ENCODE measurements at regions not wholly inside any gene's neighbourhood (a gene's known extent, or its start where the extent isn't known, plus 50 kb on each side); places are given as distances from the start of the nearest gene placed in this dataset.
A peak's percentile ranks its signal among the peaks of the same experiment; 100 is the strongest.

DNA sequence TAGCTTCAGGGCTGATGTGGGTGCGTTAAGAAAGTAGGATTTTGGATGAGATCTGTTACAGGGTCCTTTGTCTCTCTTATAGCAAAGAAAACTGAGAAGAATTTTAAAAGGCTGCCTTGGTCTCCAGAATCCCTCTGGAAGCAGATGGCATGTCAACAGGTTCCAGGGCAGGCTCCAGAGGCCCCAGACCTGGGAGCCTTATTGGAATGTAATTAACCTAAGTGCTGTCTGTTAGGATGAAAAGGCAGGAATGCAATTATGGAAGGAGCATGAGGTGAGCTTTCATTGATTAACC, 97.2 kb upstream of the PKDCC start:
- Histone ChIP-seq H2AK5ac (ENCODE audit: low read length) (no peak overlapping the region), H3K79me1 (ENCODE audit: low read length) (peaks cover 40% of the 10 kb centered on the region), H3K23ac (ENCODE audit: low read length) (no peak overlapping the region), H3K14ac (ENCODE audit: low read length) (no peak overlapping the region), H4K12ac (ENCODE audit: low read depth, low read length) (no peak overlapping the region), H3K36me3 (ENCODE audit: control insufficient read depth in 1 of 2, insufficient read depth in 2 of 2, low read length in 2 of 2) (no peaks in the 10 kb centered on the region), H2BK120ac (ENCODE audit: insufficient read depth, low read length, poor library complexity) (no peak overlapping the region), H2BK5ac (ENCODE audit: low read depth, low read length, poor library complexity) (no peak overlapping the region), H3K27me3 (ENCODE audit: insufficient read depth, low read length) (no peaks in the 10 kb centered on the region), H3K4me1 (ENCODE audit: control insufficient read depth in 1 of 2, insufficient read depth in 2 of 2, low read length in 2 of 2) (peaks cover 26 to 47% of the 10 kb centered on the region in 2 experiments), H4K8ac (ENCODE audit: low read depth, low read length) (no peak overlapping the region), H3K4me3 (ENCODE audit: low read depth, low read length) (no peak overlapping the region), H3K9me3 (ENCODE audit: insufficient read depth, low read depth, low read length) (no peaks in the 10 kb centered on the region), H3K4me2 (ENCODE audit: low read length) (no peak overlapping the region), H4K91ac (ENCODE audit: low read depth, low read length) (no peak overlapping the region), H2AFZ (ENCODE audit: insufficient read depth, low read length, poor library complexity) (no peak overlapping the region), H3K27ac (ENCODE audit: low read depth, low read length) (peak overlapping the region; percentile 81), H3K79me2 (ENCODE audit: control insufficient read depth, insufficient read depth, low read length, poor library complexity) (peaks cover 6% of the 10 kb centered on the region), H3K4ac (ENCODE audit: low read depth, low read length) (no peak overlapping the region), H3K9ac (ENCODE audit: low read length) (no peak overlapping the region), H3K18ac (ENCODE audit: low read length) (no peak overlapping the region), H2BK12ac (ENCODE audit: low read length) (no peak overlapping the region)
- no peak for DNase-seq
- WGBS (ENCODE audit: extremely low coverage, insufficient coverage, insufficient read length) = no CpG with 5 or more reads among the region's 1 CpG

- no peak overlapping the region for H4K12ac ChIP-seq (ENCODE audit: low read depth, low read length)
- H2BK5ac ChIP-seq (ENCODE audit: low read depth, low read length, poor library complexity) = no peak overlapping the region
- H3K4me3 ChIP-seq (ENCODE audit: low read depth, low read length) = no peak overlapping the region
- peak overlapping the region; percentile 41 for H4K91ac ChIP-seq (ENCODE audit: low read depth, low read length)
- no peak overlapping the region for H3K9ac ChIP-seq (ENCODE audit: low read length)
- H3K4me1 ChIP-seq (ENCODE audit: control insufficient read depth in 1 of 2, insufficient read depth in 2 of 2, low read length in 2 of 2) = peaks cover 10 to 24% of the 10 kb centered on the region in 2 experiments
- H2AFZ ChIP-seq (ENCODE audit: insufficient read depth, low read length, poor library complexity) = no peak overlapping the region
- no peak for DNase-seq
- H3K9me3 ChIP-seq (ENCODE audit: insufficient read depth, low read depth, low read length) = no peaks in the 10 kb centered on the region
- no peak overlapping the region for H3K4ac ChIP-seq (ENCODE audit: low read depth, low read length)
- no CpG with 5 or more reads among the region's 16 CpGs for WGBS (ENCODE audit: extremely low coverage, insufficient coverage, insufficient read length)
- H3K27me3 ChIP-seq (ENCODE audit: insufficient read depth, low read length) = no peaks in the 10 kb centered on the region
- H4K8ac ChIP-seq (ENCODE audit: low read depth, low read length) = no peak overlapping the region
- H3K23ac ChIP-seq (ENCODE audit: low read length) = no peak overlapping the region
- peak overlapping the region; percentile 2 for H3K14ac ChIP-seq (ENCODE audit: low read length)
- peaks cover 1% of the 10 kb centered on the region for H3K79me2 ChIP-seq (ENCODE audit: control insufficient read depth, insufficient read depth, low read length, poor library complexity)
- H2BK120ac ChIP-seq (ENCODE audit: insufficient read depth, low read length, poor library complexity) = peak overlapping the region; percentile 70
- no peaks in the 10 kb centered on the region for H3K36me3 ChIP-seq (ENCODE audit: control insufficient read depth in 1 of 2, insufficient read depth in 2 of 2, low read length in 2 of 2)
- peak overlapping the region; percentile 43 for H2AK5ac ChIP-seq (ENCODE audit: low read length)
- H3K79me1 ChIP-seq (ENCODE audit: low read length) = peaks cover 17% of the 10 kb centered on the region
- H2BK12ac ChIP-seq (ENCODE audit: low read length) = peak overlapping the region; percentile 78
- H3K4me2 ChIP-seq (ENCODE audit: low read length) = no peak overlapping the region
- no peak overlapping the region for H3K18ac ChIP-seq (ENCODE audit: low read length)
- no peak overlapping the region for H3K27ac ChIP-seq (ENCODE audit: low read depth, low read length)
Observed at GRCh38 chr2:41954304-41955291, 93.2 kb upstream of the PKDCC start.

DNA sequence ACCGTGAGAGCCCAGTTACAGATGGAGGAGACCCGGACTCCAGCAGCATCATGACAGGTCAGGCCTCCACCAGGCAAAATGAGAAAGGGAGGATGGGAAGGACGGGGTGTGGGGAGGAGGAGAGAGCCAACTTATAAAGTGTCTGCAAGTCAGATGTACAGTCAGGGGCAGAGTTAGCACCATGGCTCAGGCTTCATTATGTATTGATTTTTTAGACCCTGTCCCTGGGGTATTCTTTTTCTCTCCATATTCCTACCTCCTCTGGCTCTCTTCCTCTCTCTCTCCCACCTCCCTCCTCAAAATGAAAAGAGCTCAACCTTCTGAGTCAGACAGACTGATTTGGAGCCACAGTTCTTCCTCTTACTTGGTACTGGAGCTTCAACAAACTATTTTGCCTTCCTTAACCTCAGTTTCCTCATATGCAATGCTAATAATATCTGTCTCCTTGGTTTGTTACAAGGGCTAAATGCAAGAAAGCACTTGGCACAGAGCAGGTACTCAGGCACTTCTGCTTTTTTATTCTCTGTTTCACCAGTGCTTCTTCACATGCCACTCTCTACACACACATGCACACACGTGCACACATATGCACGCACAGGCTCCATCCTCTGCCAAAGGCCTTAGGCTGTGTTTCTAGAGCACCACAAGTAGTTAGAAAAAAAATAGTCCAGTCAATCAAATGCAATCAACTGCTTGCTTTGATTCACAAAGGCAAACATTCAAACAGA, 92.3 kb upstream of the PKDCC start:
- no peak overlapping the region for H2BK5ac ChIP-seq (ENCODE audit: low read depth, low read length, poor library complexity)
- H3K23ac ChIP-seq (ENCODE audit: low read length) = no peak overlapping the region
- no peak overlapping the region for H3K9ac ChIP-seq (ENCODE audit: low read length)
- H3K36me3 ChIP-seq (ENCODE audit: control insufficient read depth in 1 of 2, insufficient read depth in 2 of 2, low read length in 2 of 2) = no peaks in the 10 kb centered on the region
- no peak overlapping the region for H3K4me2 ChIP-seq (ENCODE audit: low read length)
- H4K91ac ChIP-seq (ENCODE audit: low read depth, low read length) = no peak overlapping the region
- no peak for DNase-seq
- no peak overlapping the region for H3K4ac ChIP-seq (ENCODE audit: low read depth, low read length)
- H3K14ac ChIP-seq (ENCODE audit: low read length) = peak overlapping the region; percentile 2
- no peak overlapping the region for H3K18ac ChIP-seq (ENCODE audit: low read length)
- H2AK5ac ChIP-seq (ENCODE audit: low read length) = no peak overlapping the region
- no peak overlapping the region for H3K4me3 ChIP-seq (ENCODE audit: low read depth, low read length)
- no CpG with 5 or more reads among the region's 5 CpGs for WGBS (ENCODE audit: extremely low coverage, insufficient coverage, insufficient read length)
- no peak overlapping the region for H2AFZ ChIP-seq (ENCODE audit: insufficient read depth, low read length, poor library complexity)
- H3K79me2 ChIP-seq (ENCODE audit: control insufficient read depth, insufficient read depth, low read length, poor library complexity) = no peaks in the 10 kb centered on the region
- no peak overlapping the region for H3K27ac ChIP-seq (ENCODE audit: low read depth, low read length)
- no peaks in the 10 kb centered on the region for H3K27me3 ChIP-seq (ENCODE audit: insufficient read depth, low read length)
- H3K79me1 ChIP-seq (ENCODE audit: low read length) = peaks cover 16% of the 10 kb centered on the region
- peaks cover 7 to 20% of the 10 kb centered on the region in 2 experiments for H3K4me1 ChIP-seq (ENCODE audit: control insufficient read depth in 1 of 2, insufficient read depth in 2 of 2, low read length in 2 of 2)
- no peak overlapping the region for H2BK12ac ChIP-seq (ENCODE audit: low read length)
- H4K8ac ChIP-seq (ENCODE audit: low read depth, low read length) = no peak overlapping the region
- no peak overlapping the region for H4K12ac ChIP-seq (ENCODE audit: low read depth, low read length)
- no peak overlapping the region for H2BK120ac ChIP-seq (ENCODE audit: insufficient read depth, low read length, poor library complexity)
- H3K9me3 ChIP-seq (ENCODE audit: insufficient read depth, low read depth, low read length) = no peaks in the 10 kb centered on the region

- Histone ChIP-seq H4K91ac (ENCODE audit: low read depth, low read length) (no peak overlapping the region), H3K4ac (ENCODE audit: low read depth, low read length) (no peak overlapping the region), H3K27ac (ENCODE audit: low read depth, low read length) (no peak overlapping the region), H3K4me1 (ENCODE audit: control insufficient read depth in 1 of 2, insufficient read depth in 2 of 2, low read length in 2 of 2) (peaks cover 7 to 15% of the 10 kb centered on the region in 2 experiments), H2BK5ac (ENCODE audit: low read depth, low read length, poor library complexity) (no peak overlapping the region), H3K79me1 (ENCODE audit: low read length) (peaks cover 6% of the 10 kb centered on the region), H3K4me2 (ENCODE audit: low read length) (no peak overlapping the region), H3K14ac (ENCODE audit: low read length) (no peak overlapping the region), H2BK12ac (ENCODE audit: low read length) (no peak overlapping the region), H3K9ac (ENCODE audit: low read length) (no peak overlapping the region), H3K79me2 (ENCODE audit: control insufficient read depth, insufficient read depth, low read length, poor library complexity) (no peaks in the 10 kb centered on the region), H2BK120ac (ENCODE audit: insufficient read depth, low read length, poor library complexity) (no peak overlapping the region), H4K12ac (ENCODE audit: low read depth, low read length) (no peak overlapping the region), H3K27me3 (ENCODE audit: insufficient read depth, low read length) (no peaks in the 10 kb centered on the region), H2AK5ac (ENCODE audit: low read length) (no peak overlapping the region), H3K23ac (ENCODE audit: low read length) (no peak overlapping the region), H3K9me3 (ENCODE audit: insufficient read depth, low read depth, low read length) (no peaks in the 10 kb centered on the region), H2AFZ (ENCODE audit: insufficient read depth, low read length, poor library complexity) (no peak overlapping the region), H3K4me3 (ENCODE audit: low read depth, low read length) (no peak overlapping the region), H3K18ac (ENCODE audit: low read length) (no peak overlapping the region), H3K36me3 (ENCODE audit: control insufficient read depth in 1 of 2, insufficient read depth in 2 of 2, low read length in 2 of 2) (no peaks in the 10 kb centered on the region), H4K8ac (ENCODE audit: low read depth, low read length) (no peak overlapping the region)
- no CpG with 5 or more reads among the region's 3 CpGs for WGBS (ENCODE audit: extremely low coverage, insufficient coverage, insufficient read length)
- no peak for DNase-seq
Observed at GRCh38 chr2:41957431-41957830, 90.4 kb upstream of the PKDCC start.

Data from trophoblast cell (in vitro differentiated cells and primary cell).